Breast epithelium (tissue), 4 donors: ENCODE measurements at regions not wholly inside any gene's neighbourhood (a gene's known extent, or its start where the extent isn't known, plus 50 kb on each side); places are given as distances from the start of the nearest gene placed in this dataset.

Experiments used
- DNase-seq, 2 donors: peaks; one replicate each; pipeline ENCODE4 v3.0.0-alpha.2; 2019; ENCODE audit warnings: low spot score in 2 of 2
- H3K27ac ChIP-seq, 2 donors: fragments of 200-600 bp; sonication (generic) in 1 of 2; one replicate each; pipeline ENCODE4 v1.5.1; 2016 to 2019; ENCODE audit warnings: mild to moderate bottlenecking in 1 of 2
- H3K27me3 ChIP-seq, 2 donors: fragments of 200-600 bp; sonication (generic) in 1 of 2; one replicate each; pipeline versions ENCODE4 v1.5.1 to v1.6.0; 2017 to 2019; ENCODE audit warnings: control low read depth in 1 of 2, mild to moderate bottlenecking in 1 of 2
- H3K36me3 ChIP-seq: fragments of 200-600 bp; one replicate; pipeline ENCODE4 v1.5.1; 2019
- H3K4me1 ChIP-seq, 2 donors: fragments of 200-600 bp; sonication (generic); one replicate each; pipeline ENCODE4 v1.5.1; 2016 to 2019; ENCODE audit warnings: control low read depth in 1 of 2
- H3K4me3 ChIP-seq, 3 donors: fragments of 200-600 bp; sonication (generic); 1 replicate in 2 of 3; 2 replicates in 1 of 3; pipeline ENCODE4 v1.5.1; 2016 to 2019; ENCODE audit warnings: mild to moderate bottlenecking in 3 of 3, moderate library complexity in 2 of 3
- H3K9me3 ChIP-seq, 2 donors: fragments of 200-600 bp; sonication (generic) in 1 of 2; one replicate each; pipeline ENCODE4 v1.5.1; 2016 to 2019; ENCODE audit warnings: control low read depth in 1 of 2
- POLR2A ChIP-seq: fragments of 450-650 bp; IDR thresholded peaks from one replicate; pipeline ENCODE4 v1.6.1; 2016; ENCODE audit warnings: antibody characterized with exemption, mild to moderate bottlenecking, moderate library complexity
- POLR2AphosphoS5 ChIP-seq, 3 donors: sonication (generic); formaldehyde crosslinking; IDR thresholded peaks; one replicate each; pipeline ENCODE4 v1.6.1; 2017; ENCODE audit warnings: antibody characterized with exemption in 3 of 3
- intact Hi-C: fragments of 100-400 bp; cut with DNase I; formaldehyde crosslinking; loops from one replicate; pipeline ENCODE4 v1.15.1; 2023; ENCODE audit warnings: low total_unique reads
- TF ChIP-seq, protein P1 (sequence below), 3 donors: fragments of 450-650 bp; IDR thresholded peaks; one replicate each; pipeline ENCODE4 v1.5.1; 2016 to 2017; ENCODE audit warnings: antibody characterized with exemption in 3 of 3, mild to moderate bottlenecking in 3 of 3, moderate library complexity in 3 of 3

DNA sequence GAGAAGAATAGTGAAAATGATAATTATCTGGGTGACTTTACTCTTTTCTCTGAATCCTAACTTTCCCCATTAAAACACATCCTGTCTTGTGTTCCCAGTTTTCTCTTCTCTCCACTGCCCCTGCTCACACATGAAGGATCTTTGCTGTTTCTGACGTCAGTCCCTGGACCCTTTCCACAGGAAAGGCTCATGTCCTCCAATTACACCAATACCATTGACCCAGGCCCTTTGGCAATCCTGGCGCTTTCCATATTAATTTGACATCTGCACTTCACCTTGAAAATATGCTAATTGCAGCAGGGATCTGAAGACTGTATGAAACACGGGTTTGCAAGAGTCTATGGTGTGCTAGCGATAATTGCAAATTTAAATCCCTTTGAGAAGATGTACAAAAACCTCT, 170.2 kb upstream of the GOT2 start:
- Histone ChIP-seq H3K27me3 (no peaks in the 10 kb centered on the region), H3K9me3 (no peaks in the 10 kb centered on the region), H3K4me3 (no peak overlapping the region), H3K27ac (no peak overlapping the region), H3K4me1 (no peaks in the 10 kb centered on the region), H3K36me3 (no peaks in the 10 kb centered on the region)
- no peak for DNase-seq
- intact Hi-C loops = no loop called here
- no peak for TF ChIP-seq POLR2A
- no peak for TF ChIP-seq POLR2AphosphoS5 (IDR thresholded peaks at IDR 0.05)
- TF ChIP-seq, protein P1, sequence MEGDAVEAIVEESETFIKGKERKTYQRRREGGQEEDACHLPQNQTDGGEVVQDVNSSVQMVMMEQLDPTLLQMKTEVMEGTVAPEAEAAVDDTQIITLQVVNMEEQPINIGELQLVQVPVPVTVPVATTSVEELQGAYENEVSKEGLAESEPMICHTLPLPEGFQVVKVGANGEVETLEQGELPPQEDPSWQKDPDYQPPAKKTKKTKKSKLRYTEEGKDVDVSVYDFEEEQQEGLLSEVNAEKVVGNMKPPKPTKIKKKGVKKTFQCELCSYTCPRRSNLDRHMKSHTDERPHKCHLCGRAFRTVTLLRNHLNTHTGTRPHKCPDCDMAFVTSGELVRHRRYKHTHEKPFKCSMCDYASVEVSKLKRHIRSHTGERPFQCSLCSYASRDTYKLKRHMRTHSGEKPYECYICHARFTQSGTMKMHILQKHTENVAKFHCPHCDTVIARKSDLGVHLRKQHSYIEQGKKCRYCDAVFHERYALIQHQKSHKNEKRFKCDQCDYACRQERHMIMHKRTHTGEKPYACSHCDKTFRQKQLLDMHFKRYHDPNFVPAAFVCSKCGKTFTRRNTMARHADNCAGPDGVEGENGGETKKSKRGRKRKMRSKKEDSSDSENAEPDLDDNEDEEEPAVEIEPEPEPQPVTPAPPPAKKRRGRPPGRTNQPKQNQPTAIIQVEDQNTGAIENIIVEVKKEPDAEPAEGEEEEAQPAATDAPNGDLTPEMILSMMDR (IDR thresholded peaks at IDR 0.05) = no peak

DNA sequence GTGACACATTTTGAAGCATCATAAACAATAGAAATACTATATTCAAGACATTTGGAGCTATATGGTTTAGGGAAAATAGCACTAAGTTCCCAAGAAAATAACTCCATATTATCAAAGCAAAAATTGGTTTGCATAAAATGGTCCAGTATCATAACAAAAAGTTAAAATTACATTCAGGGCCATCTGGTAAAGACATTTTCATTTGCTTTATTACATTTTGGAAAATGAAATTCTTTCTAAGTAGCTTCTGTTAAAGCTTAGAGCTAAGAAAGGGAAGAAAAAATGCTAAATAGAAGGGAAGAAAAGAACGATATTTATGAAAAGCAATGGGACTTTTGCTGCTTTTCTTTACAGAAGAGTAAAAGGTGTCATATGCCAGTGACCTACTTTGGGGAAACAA, 155.4 kb upstream of the GOT2 start:
- Histone ChIP-seq H3K4me3 (no peak overlapping the region), H3K27me3 (no peaks in the 10 kb centered on the region), H3K27ac (no peak overlapping the region), H3K4me1 (no peaks in the 10 kb centered on the region), H3K9me3 (no peaks in the 10 kb centered on the region), H3K36me3 (no peaks in the 10 kb centered on the region)
- DNase-seq = no peak
- TF ChIP-seq POLR2A = no peak
- TF ChIP-seq, protein P1 (IDR thresholded peaks at IDR 0.05) = no peak
- no peak for TF ChIP-seq POLR2AphosphoS5 (IDR thresholded peaks at IDR 0.05)
- intact Hi-C loops = no loop called here

DNA sequence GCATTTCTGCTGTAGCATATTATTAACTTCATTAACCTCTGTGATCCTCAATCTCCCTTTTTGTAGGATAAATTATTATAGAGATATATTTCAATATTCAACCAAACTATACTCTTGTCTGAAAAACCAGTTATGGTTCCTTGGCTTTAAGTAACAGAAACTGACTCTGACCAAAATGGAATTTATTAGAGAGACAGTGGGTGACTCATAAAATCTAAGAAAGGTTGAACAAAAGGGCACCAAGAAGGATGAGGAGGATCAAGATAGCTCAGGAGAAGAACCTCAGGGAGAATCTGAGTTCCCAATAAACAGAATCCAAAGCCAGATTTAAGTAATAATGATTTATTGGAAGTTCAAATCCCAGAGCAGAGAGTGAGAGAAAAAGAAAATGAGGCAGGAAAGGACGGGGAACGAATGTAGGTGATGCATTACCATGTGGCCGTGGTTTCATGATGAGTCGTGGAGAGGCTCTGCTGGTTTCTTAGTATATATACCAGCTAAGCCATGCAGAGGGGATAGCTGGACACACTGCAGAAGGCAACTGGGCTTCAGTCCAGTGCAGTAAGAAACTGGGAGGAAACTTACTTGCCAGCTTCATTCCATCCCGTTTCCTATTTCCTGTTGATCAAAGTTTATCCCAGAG, 151.5 kb upstream of the GOT2 start:
- H3K27ac ChIP-seq = no peak overlapping the region
- no peak for DNase-seq
- H3K27me3 ChIP-seq = no peaks in the 10 kb centered on the region
- no peak overlapping the region for H3K4me3 ChIP-seq
- no peaks in the 10 kb centered on the region for H3K36me3 ChIP-seq
- no peaks in the 10 kb centered on the region for H3K9me3 ChIP-seq
- TF ChIP-seq POLR2AphosphoS5 (IDR thresholded peaks at IDR 0.05) (no peak), POLR2A (no peak)
- TF ChIP-seq, protein P1 (IDR thresholded peaks at IDR 0.05) = no peak
- no peaks in the 10 kb centered on the region for H3K4me1 ChIP-seq
- intact Hi-C loops = no loop called here

DNA sequence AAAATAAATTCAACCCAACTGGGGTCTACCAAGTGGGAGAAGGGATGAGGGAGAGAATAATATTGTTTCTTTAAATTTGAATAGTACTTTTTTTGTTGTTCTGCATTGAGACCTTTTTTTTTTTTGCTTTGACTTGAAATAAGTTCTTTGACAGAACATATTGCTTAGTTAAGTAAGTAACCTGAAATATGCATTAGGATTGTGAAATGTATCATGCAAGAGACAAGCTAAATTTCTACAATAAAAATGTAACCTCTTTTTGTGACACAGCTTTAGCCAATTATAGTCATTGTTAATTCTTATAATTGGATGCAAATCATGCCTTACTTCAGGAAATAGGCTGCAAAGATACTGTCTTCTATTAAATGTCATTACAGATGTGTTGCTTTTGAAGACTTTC, 150.0 kb upstream of the GOT2 start:
- DNase-seq = no peak
- no peaks in the 10 kb centered on the region for H3K36me3 ChIP-seq
- H3K27ac ChIP-seq = no peak overlapping the region
- TF ChIP-seq, protein P1 (IDR thresholded peaks at IDR 0.05) = no peak
- H3K4me1 ChIP-seq = no peaks in the 10 kb centered on the region
- H3K4me3 ChIP-seq = no peak overlapping the region
- H3K27me3 ChIP-seq = no peaks in the 10 kb centered on the region
- no peaks in the 10 kb centered on the region for H3K9me3 ChIP-seq
- intact Hi-C loops = no loop called here

DNA sequence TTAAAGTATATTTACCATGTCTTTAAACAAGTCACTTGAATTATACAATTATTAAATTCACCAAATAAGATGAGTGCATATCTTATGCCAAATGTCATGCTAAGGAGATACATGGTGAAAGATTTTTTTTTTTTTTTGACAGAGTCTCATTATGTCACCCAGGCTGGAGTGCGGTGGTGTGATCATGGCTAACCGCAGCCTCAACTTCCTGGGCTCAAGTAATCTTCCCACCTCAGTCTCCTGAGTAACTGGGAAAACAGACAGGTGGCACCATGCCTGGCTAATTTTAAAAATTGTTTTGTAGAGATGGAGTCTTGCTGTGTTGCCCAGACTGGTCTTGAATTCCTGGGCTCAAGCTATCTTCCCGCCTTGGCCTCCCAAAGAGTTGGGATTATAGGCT, 149.0 kb upstream of the GOT2 start:
- H3K27me3 ChIP-seq = no peaks in the 10 kb centered on the region
- H3K27ac ChIP-seq = no peak overlapping the region
- H3K4me1 ChIP-seq = no peaks in the 10 kb centered on the region
- no peaks in the 10 kb centered on the region for H3K36me3 ChIP-seq
- TF ChIP-seq, protein P1 (IDR thresholded peaks at IDR 0.05) = no peak
- TF ChIP-seq POLR2AphosphoS5 (IDR thresholded peaks at IDR 0.05) = no peak
- TF ChIP-seq POLR2A = no peak
- H3K4me3 ChIP-seq = no peak overlapping the region
- DNase-seq = no peak
- H3K9me3 ChIP-seq = peaks cover 3% of the 10 kb centered on the region in 2 donors
- intact Hi-C loops = no loop called here
